K562 (cell line): ENCODE measurements at regions not wholly inside any gene's neighbourhood (a gene's known extent, or its start where the extent isn't known, plus 50 kb on each side); places are given as distances from the start of the nearest gene placed in this dataset.

Experiments
- CTCF ChIP-seq, 3 experiments: IDR thresholded peaks in 2 of 3; conservative IDR thresholded peaks in 1 of 3; 2 replicates each; pipeline ENCODE4 v1.5.1; 2011 to 2012; ENCODE audit warnings: low read length in 3 of 3, mild to moderate bottlenecking in 3 of 3, control low read depth in 2 of 3, improper control_type of control experiment in 1 of 3, inconsistent platforms in 1 of 3, low read depth in 1 of 3, mixed read lengths in 1 of 3, moderate library complexity in 1 of 3; ENCODE audit not compliant: insufficient read depth in 2 of 3
- EZH2 ChIP-seq: IDR thresholded peaks from 2 replicates; pipeline ENCODE4 v1.6.1; 2012; ENCODE audit warnings: low read depth, mild to moderate bottlenecking, inconsistent platforms, low read length, borderline replicate concordance
- GABPB1 ChIP-seq: sonication (generic); formaldehyde crosslinking; IDR thresholded peaks from 2 replicates; pipeline ENCODE4 v1.8.0; 2022; ENCODE audit warnings: mild to moderate bottlenecking, missing genetic modification reagents
- POLR2A ChIP-seq: fragments of 450-650 bp; conservative IDR thresholded peaks from 2 replicates; pipeline ENCODE4 v1.6.1; 2016
- TCF7L2 ChIP-seq: fragments of 150-350 bp; IDR thresholded peaks from 2 replicates; pipeline ENCODE4 v1.6.1; 2016; ENCODE audit warnings: low read depth, mild to moderate bottlenecking, low read length, moderate library complexity

GRCh38 chr22:48178536-48178935 is 1416.1 kb downstream of the TBC1D22A start:
- TF ChIP-seq CTCF (IDR thresholded peaks at IDR 0.05 in 2 of 3, conservative IDR thresholded peaks at IDR 0.05 in 1 of 3; ENCODE audit: insufficient read depth in 2 of 3, low read depth in 1 of 3, low read length in 3 of 3) (no peak), POLR2A (no peak), TCF7L2 (no peak), GABPB1 (CRISPR knock-in tag) (no peak), EZH2 (no peak)
